Heart left ventricle (tissue), 13 donors: ENCODE measurements at regions not wholly inside any gene's neighbourhood (a gene's known extent, or its start where the extent isn't known, plus 50 kb on each side); places are given as distances from the start of the nearest gene placed in this dataset.

Experiments
- POLR2A ChIP-seq, 2 donors: fragments of 450-650 bp; IDR thresholded peaks; one replicate each; pipeline ENCODE4 v1.6.1; 2017; ENCODE audit warnings: antibody characterized with exemption in 2 of 2, mild to moderate bottlenecking in 2 of 2, moderate library complexity in 2 of 2
- TF ChIP-seq, protein P1 (sequence below), 12 donors: fragments of 200-600 bp; sonication (generic) in 4 of 12; IDR thresholded peaks; one replicate each; pipeline versions ENCODE4 v1.5.0 to v1.8.0; 2018 to 2022; ENCODE audit warnings: antibody characterized with exemption in 12 of 12, mild to moderate bottlenecking in 5 of 12
- donor health status: ischemic (EF 13 %, LVEDD 7.1; RV severe dilation, severe dysfunction).
- donor health status: DM: no; HTN: yes; CAD: no.
- donor health status: DM: no; HTN: no; CAD: no.
- donor health status: ischemic (EF 25% LVEDD 6.9; RV normal size, moderate dysfunction).
- donor health status: ischemic (EF 25% LVEDD 5.7; RV mildly dilated, moderate dysfunction).
- donor health status: ischemic (EF 35%, LVEDD 5.7; RV mildly dilated, moderate dysfunction).
- donor health status: nonischemic (EF 11% LVEDD 7.7; RV severe dilation, severe dysfunction).
- donor health status: DM: yes; HTN: yes; CAD: no.
- donor health status: PGD.
- donor health status: ischemic (EF 29% LVEDD 5.4; RV normal size, mild dysfunction).
- donor health status: nonischemic (EF 23%, LVEDD 6.1; RV moderate dilation, normal function).

DNA sequence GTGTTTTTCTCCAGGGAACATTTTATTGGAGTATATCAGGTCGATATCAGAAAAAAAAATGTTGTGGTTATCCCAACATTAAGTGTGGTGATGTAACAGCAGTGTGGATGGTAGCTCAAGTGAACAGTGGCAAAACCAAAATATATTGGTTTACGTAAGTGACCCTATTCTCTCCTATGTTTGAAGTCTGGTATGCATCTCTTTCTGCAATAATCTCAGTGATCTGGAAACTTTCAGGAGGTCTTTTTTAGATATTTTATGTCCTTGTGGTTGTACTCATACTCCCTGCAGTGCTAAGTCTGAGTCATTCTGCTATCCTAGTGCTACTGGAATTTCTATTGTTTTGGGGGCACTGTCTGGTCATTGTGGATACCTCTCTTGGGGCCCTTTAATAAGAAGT is 137.9 kb downstream of the SNRPN start:
- TF ChIP-seq POLR2A (IDR thresholded peaks at IDR 0.05), result no peak
- TF ChIP-seq, protein P1, sequence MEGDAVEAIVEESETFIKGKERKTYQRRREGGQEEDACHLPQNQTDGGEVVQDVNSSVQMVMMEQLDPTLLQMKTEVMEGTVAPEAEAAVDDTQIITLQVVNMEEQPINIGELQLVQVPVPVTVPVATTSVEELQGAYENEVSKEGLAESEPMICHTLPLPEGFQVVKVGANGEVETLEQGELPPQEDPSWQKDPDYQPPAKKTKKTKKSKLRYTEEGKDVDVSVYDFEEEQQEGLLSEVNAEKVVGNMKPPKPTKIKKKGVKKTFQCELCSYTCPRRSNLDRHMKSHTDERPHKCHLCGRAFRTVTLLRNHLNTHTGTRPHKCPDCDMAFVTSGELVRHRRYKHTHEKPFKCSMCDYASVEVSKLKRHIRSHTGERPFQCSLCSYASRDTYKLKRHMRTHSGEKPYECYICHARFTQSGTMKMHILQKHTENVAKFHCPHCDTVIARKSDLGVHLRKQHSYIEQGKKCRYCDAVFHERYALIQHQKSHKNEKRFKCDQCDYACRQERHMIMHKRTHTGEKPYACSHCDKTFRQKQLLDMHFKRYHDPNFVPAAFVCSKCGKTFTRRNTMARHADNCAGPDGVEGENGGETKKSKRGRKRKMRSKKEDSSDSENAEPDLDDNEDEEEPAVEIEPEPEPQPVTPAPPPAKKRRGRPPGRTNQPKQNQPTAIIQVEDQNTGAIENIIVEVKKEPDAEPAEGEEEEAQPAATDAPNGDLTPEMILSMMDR (IDR thresholded peaks at IDR 0.05), result no peak
